WTC11 (cell line): ENCODE measurements at regions not wholly inside any gene's neighbourhood (a gene's known extent, or its start where the extent isn't known, plus 50 kb on each side); places are given as distances from the start of the nearest gene placed in this dataset.

Experiments
- ATAC-seq: fragments of 200-7000 bp; cut with Tn5 transposase; 2 replicates; pipeline ENCODE4 v1.10.0; 2021; ENCODE audit warnings: mild to moderate bottlenecking, moderate library complexity
- CTCF ChIA-PET: fragments of 300-600 bp; sonication (Branson Sonifier 250); formaldehyde crosslinking; loops from one replicate; lab custom pipeline; 2021; ENCODE audit warnings: antibody characterized with exemption; lab: Charles Lee
- POLR2A ChIA-PET: fragments of 350-600 bp; sonication (Branson Sonifier 250); formaldehyde crosslinking; loops from one replicate; lab custom pipeline; 2021; ENCODE audit warnings: antibody characterized with exemption; lab: Charles Lee
- DNase-seq: peaks from one replicate; pipeline ENCODE4 v3.0.0; 2021; ENCODE audit warnings: low spot score
- H3K27ac Mint-ChIP-seq: 2 replicates; pipeline ENCODE4 v1.8.0; 2021; ENCODE audit warnings: mixed read lengths
- H3K27me3 Mint-ChIP-seq: 2 replicates; pipeline ENCODE4 v1.8.0; 2021; ENCODE audit warnings: low read depth, mild to moderate bottlenecking, moderate library complexity, mixed read lengths
- H3K36me3 Mint-ChIP-seq: 2 replicates; pipeline ENCODE4 v1.8.0; 2021; ENCODE audit warnings: mixed read lengths
- H3K4me1 Mint-ChIP-seq: 2 replicates; pipeline ENCODE4 v1.8.0; 2022; ENCODE audit warnings: mixed read lengths
- H3K4me3 Mint-ChIP-seq: 2 replicates; pipeline ENCODE4 v1.8.0; 2021; ENCODE audit warnings: mild to moderate bottlenecking, moderate library complexity, mixed read lengths
- H3K9me3 Mint-ChIP-seq: 2 replicates; pipeline ENCODE4 v1.8.0; 2021; ENCODE audit warnings: mixed read lengths
- ATF2 ChIP-seq: sonication (generic); formaldehyde crosslinking; IDR thresholded peaks from 2 replicates; pipeline ENCODE4 v1.8.1; 2022; ENCODE audit warnings: low read depth, missing genetic modification reagents, borderline replicate concordance
- E2F4 ChIP-seq: sonication (generic); formaldehyde crosslinking; IDR thresholded peaks from 2 replicates; pipeline ENCODE4 v1.8.1; 2022; ENCODE audit warnings: low read depth, mild to moderate bottlenecking, moderate library complexity, missing genetic modification reagents, borderline replicate concordance
- ETV6 ChIP-seq: sonication (generic); formaldehyde crosslinking; IDR thresholded peaks from 2 replicates; pipeline ENCODE4 v1.8.1; 2022; ENCODE audit warnings: mild to moderate bottlenecking, missing genetic modification reagents
- GRHL2 ChIP-seq: fragments of 250-450 bp; sonication (Bioruptor Pico); IDR thresholded peaks from 2 replicates; pipeline ENCODE4 v1.8.0; 2022; ENCODE audit warnings: mild to moderate bottlenecking, moderate library complexity; ENCODE audit not compliant: insufficient replicate concordance, severe bottlenecking
- GTF2I ChIP-seq: fragments of 250-450 bp; sonication (Bioruptor Pico); conservative IDR thresholded peaks from 2 replicates; pipeline ENCODE4 v1.4.0; 2021; ENCODE audit warnings: mild to moderate bottlenecking
- IRF2 ChIP-seq: sonication (generic); formaldehyde crosslinking; IDR thresholded peaks from 2 replicates; pipeline ENCODE4 v1.8.0; 2022; ENCODE audit warnings: low read depth, missing genetic modification reagents, borderline replicate concordance
- MAX ChIP-seq: sonication (generic); formaldehyde crosslinking; IDR thresholded peaks from 2 replicates; pipeline ENCODE4 v1.8.0; 2022; ENCODE audit warnings: mild to moderate bottlenecking, missing genetic modification reagents
- NR2C2 ChIP-seq: sonication (generic); formaldehyde crosslinking; IDR thresholded peaks from 2 replicates; pipeline ENCODE4 v1.8.0; 2022; ENCODE audit warnings: mild to moderate bottlenecking, missing genetic modification reagents
- PRDM15 ChIP-seq: sonication (generic); formaldehyde crosslinking; IDR thresholded peaks from 2 replicates; pipeline ENCODE4 v1.8.0; 2022; ENCODE audit warnings: missing genetic modification reagents
- TP53 ChIP-seq: sonication (generic); formaldehyde crosslinking; IDR thresholded peaks from 2 replicates; pipeline ENCODE4 v1.8.1; 2023; ENCODE audit warnings: mild to moderate bottlenecking, missing genetic modification reagents
- ZBTB43 ChIP-seq: sonication (generic); formaldehyde crosslinking; IDR thresholded peaks from 2 replicates; pipeline ENCODE4 v1.8.1; 2023; ENCODE audit warnings: mild to moderate bottlenecking, missing genetic modification reagents
- ZMAT4 ChIP-seq: fragments of 250-450 bp; sonication (Bioruptor Pico); IDR thresholded peaks from 2 replicates; pipeline ENCODE4 v1.9.0; 2021; ENCODE audit warnings: mild to moderate bottlenecking
- ZNF138 ChIP-seq: sonication (generic); formaldehyde crosslinking; conservative IDR thresholded peaks from 2 replicates; pipeline ENCODE4 v1.8.1; 2022; ENCODE audit warnings: mild to moderate bottlenecking, moderate library complexity, missing genetic modification reagents
- ZNF219 ChIP-seq: sonication (generic); formaldehyde crosslinking; IDR thresholded peaks from 2 replicates; pipeline ENCODE4 v1.8.0; 2023; ENCODE audit warnings: missing genetic modification reagents, mild to moderate bottlenecking, borderline replicate concordance
- ZNF263 ChIP-seq: sonication (generic); formaldehyde crosslinking; IDR thresholded peaks from 2 replicates; pipeline ENCODE4 v1.8.1; 2022; ENCODE audit warnings: low read depth, mild to moderate bottlenecking, moderate library complexity, missing genetic modification reagents
- TF ChIP-seq, protein P1 (sequence below): sonication (generic); formaldehyde crosslinking; IDR thresholded peaks from 2 replicates; pipeline ENCODE4 v1.8.1; 2022; ENCODE audit warnings: mild to moderate bottlenecking, missing genetic modification reagents, moderate library complexity, borderline replicate concordance
- TF ChIP-seq, protein P2 (sequence below): sonication (generic); formaldehyde crosslinking; IDR thresholded peaks from 2 replicates; pipeline ENCODE4 v1.8.1; 2023; ENCODE audit warnings: mild to moderate bottlenecking, missing genetic modification reagents, moderate library complexity
- TF ChIP-seq, protein P3 (sequence below): fragments of 250-450 bp; sonication (Bioruptor Pico); IDR thresholded peaks from 2 replicates; pipeline ENCODE4 v1.9.0; 2021; ENCODE audit warnings: mild to moderate bottlenecking, borderline replicate concordance
- TF ChIP-seq, protein P4 (sequence below): fragments of 250-450 bp; sonication (Bioruptor Pico); IDR thresholded peaks from 2 replicates; pipeline ENCODE4 v1.8.0; 2021; ENCODE audit warnings: mild to moderate bottlenecking

DNA sequence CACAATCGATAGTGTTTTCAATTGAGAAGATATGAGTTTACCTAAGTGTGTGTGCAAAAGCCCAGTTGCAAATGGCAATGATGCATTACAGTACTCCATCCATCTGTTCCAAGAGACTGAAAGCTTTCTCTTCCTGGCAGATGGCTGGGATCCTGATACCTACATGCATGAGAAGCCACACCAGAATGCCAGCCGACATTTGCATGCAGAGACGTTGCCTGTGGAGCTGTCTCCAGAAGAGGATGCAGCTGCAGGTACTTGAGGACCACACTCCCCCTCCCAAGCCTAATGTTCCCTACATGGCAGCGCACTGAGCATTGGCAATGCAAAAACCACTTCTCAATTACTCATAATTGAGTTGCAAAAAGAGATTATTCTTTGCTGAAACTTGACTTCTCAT is 332.1 kb downstream of the WDR11 start (continued):
- TF ChIP-seq E2F4 (CRISPR knock-in tag) (no peak), ZNF219 (CRISPR knock-in tag) (no peak), ZMAT4 (CRISPR knock-in tag) (no peak)
- TF ChIP-seq, protein P1, sequence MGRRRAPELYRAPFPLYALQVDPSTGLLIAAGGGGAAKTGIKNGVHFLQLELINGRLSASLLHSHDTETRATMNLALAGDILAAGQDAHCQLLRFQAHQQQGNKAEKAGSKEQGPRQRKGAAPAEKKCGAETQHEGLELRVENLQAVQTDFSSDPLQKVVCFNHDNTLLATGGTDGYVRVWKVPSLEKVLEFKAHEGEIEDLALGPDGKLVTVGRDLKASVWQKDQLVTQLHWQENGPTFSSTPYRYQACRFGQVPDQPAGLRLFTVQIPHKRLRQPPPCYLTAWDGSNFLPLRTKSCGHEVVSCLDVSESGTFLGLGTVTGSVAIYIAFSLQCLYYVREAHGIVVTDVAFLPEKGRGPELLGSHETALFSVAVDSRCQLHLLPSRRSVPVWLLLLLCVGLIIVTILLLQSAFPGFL (CRISPR knock-in tag), result no peak
- TF ChIP-seq, all 79 proteins: peak for 0

DNA sequence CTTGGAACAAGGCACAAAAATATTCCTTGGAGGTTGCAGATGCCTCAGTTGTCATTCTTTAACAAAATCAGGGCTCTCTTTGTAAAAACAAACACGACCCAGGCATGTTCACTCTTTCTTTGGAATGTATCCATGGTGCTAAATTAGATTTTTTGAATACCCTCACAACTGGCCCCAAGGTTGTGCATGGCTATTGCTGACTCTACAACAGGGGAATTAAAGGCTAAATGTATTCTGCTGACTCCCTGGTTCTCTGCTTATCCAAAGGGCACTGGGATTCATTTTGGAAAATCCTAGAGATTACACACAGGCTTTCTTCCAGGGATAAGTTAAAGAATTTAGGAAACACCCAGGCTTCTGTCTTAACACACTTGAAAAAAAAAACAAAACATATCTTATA is 332.5 kb downstream of the WDR11 start:
- no peaks in the 10 kb centered on the region for H3K27me3 Mint-ChIP-seq
- CTCF ChIA-PET, result no interaction called here
- H3K27ac Mint-ChIP-seq, result no peak overlapping the region
- DNase-seq (no peak), ATAC-seq (no peak)
- H3K4me3 Mint-ChIP-seq, result no peak overlapping the region
- H3K4me1 Mint-ChIP-seq, result peaks cover 10% of the 10 kb centered on the region; the same call in 1 of the 2 replicates
- no peaks in the 10 kb centered on the region for H3K9me3 Mint-ChIP-seq
- H3K36me3 Mint-ChIP-seq, result no peaks in the 10 kb centered on the region
- POLR2A ChIA-PET, result no interaction called here
- TF ChIP-seq, protein P2, sequence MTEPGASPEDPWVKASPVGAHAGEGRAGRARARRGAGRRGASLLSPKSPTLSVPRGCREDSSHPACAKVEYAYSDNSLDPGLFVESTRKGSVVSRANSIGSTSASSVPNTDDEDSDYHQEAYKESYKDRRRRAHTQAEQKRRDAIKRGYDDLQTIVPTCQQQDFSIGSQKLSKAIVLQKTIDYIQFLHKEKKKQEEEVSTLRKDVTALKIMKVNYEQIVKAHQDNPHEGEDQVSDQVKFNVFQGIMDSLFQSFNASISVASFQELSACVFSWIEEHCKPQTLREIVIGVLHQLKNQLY (CRISPR knock-in tag), result no peak
- TF ChIP-seq TP53 (CRISPR knock-in tag) (no peak), ETV6 (CRISPR knock-in tag) (no peak), ZNF138 (CRISPR knock-in tag) (no peak), NR2C2 (CRISPR knock-in tag) (no peak), MAX (no peak), GRHL2 (CRISPR knock-in tag) (no peak), ZBTB43 (CRISPR knock-in tag) (no peak), ATF2 (CRISPR knock-in tag) (no peak), GTF2I (CRISPR knock-in tag) (no peak), ZNF263 (CRISPR knock-in tag) (no peak), IRF2 (CRISPR knock-in tag) (no peak), PRDM15 (no peak)
- TF ChIP-seq, protein P3, sequence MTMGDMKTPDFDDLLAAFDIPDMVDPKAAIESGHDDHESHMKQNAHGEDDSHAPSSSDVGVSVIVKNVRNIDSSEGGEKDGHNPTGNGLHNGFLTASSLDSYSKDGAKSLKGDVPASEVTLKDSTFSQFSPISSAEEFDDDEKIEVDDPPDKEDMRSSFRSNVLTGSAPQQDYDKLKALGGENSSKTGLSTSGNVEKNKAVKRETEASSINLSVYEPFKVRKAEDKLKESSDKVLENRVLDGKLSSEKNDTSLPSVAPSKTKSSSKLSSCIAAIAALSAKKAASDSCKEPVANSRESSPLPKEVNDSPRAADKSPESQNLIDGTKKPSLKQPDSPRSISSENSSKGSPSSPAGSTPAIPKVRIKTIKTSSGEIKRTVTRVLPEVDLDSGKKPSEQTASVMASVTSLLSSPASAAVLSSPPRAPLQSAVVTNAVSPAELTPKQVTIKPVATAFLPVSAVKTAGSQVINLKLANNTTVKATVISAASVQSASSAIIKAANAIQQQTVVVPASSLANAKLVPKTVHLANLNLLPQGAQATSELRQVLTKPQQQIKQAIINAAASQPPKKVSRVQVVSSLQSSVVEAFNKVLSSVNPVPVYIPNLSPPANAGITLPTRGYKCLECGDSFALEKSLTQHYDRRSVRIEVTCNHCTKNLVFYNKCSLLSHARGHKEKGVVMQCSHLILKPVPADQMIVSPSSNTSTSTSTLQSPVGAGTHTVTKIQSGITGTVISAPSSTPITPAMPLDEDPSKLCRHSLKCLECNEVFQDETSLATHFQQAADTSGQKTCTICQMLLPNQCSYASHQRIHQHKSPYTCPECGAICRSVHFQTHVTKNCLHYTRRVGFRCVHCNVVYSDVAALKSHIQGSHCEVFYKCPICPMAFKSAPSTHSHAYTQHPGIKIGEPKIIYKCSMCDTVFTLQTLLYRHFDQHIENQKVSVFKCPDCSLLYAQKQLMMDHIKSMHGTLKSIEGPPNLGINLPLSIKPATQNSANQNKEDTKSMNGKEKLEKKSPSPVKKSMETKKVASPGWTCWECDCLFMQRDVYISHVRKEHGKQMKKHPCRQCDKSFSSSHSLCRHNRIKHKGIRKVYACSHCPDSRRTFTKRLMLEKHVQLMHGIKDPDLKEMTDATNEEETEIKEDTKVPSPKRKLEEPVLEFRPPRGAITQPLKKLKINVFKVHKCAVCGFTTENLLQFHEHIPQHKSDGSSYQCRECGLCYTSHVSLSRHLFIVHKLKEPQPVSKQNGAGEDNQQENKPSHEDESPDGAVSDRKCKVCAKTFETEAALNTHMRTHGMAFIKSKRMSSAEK (CRISPR knock-in tag), result no peak
- TF ChIP-seq, protein P4, sequence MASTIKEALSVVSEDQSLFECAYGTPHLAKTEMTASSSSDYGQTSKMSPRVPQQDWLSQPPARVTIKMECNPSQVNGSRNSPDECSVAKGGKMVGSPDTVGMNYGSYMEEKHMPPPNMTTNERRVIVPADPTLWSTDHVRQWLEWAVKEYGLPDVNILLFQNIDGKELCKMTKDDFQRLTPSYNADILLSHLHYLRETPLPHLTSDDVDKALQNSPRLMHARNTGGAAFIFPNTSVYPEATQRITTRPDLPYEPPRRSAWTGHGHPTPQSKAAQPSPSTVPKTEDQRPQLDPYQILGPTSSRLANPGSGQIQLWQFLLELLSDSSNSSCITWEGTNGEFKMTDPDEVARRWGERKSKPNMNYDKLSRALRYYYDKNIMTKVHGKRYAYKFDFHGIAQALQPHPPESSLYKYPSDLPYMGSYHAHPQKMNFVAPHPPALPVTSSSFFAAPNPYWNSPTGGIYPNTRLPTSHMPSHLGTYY (CRISPR knock-in tag), result no peak
